NCI-H748 (cell line): ENCODE measurements at regions not wholly inside any gene's neighbourhood (a gene's known extent, or its start where the extent isn't known, plus 50 kb on each side); places are given as distances from the start of the nearest gene placed in this dataset.

Source experiments
- DNase-seq: peaks from one replicate; lab custom pipeline; 2025; ENCODE audit not compliant: unreplicated experiment; lab: John Stamatoyannopoulos, UW

GRCh38 chrX:94041881-94042280 is 367.9 kb downstream of the FAM133A start:
- DNase-seq: no peak

GRCh38 chrX:94045724-94046123 is 371.7 kb downstream of the FAM133A start:
- no peak for DNase-seq

GRCh38 chrX:94051926-94052325 is 377.9 kb downstream of the FAM133A start:
- DNase-seq: no peak

- DNase-seq: no peak
These were observed 379.6 kb downstream of the FAM133A start for GRCh38 chrX:94053575-94053974.

GRCh38 chrX:94057385-94057784 is 383.4 kb downstream of the FAM133A start:
- DNase-seq: no peak

- peak; percentile 3 for DNase-seq
These were observed 384.8 kb downstream of the FAM133A start for GRCh38 chrX:94058728-94059382.

GRCh38 chrX:94065091-94065490 is 391.1 kb downstream of the FAM133A start:
- DNase-seq: no peak

- no peak for DNase-seq
These were observed 415.1 kb downstream of the FAM133A start for GRCh38 chrX:94089149-94089548.

- DNase-seq: no peak
These were observed 423.9 kb downstream of the FAM133A start for GRCh38 chrX:94097868-94098267.

- no peak for DNase-seq
These were observed 434.0 kb downstream of the FAM133A start for GRCh38 chrX:94107981-94108380.

- DNase-seq: no peak
These were observed 440.4 kb downstream of the FAM133A start for GRCh38 chrX:94114362-94114761.

- DNase-seq: no peak
These were observed 447.8 kb downstream of the FAM133A start for GRCh38 chrX:94121799-94122198.

- DNase-seq: no peak
These were observed 449.1 kb downstream of the FAM133A start for GRCh38 chrX:94123062-94123461.

GRCh38 chrX:94162971-94163370 is 489.0 kb downstream of the FAM133A start:
- DNase-seq: no peak

GRCh38 chrX:94178145-94178788 is 504.3 kb downstream of the FAM133A start:
- no peak for DNase-seq

- DNase-seq: no peak
These were observed 530.5 kb downstream of the FAM133A start for GRCh38 chrX:94204524-94204923.

- no peak for DNase-seq
These were observed 542.7 kb downstream of the FAM133A start for GRCh38 chrX:94216738-94217137.

- no peak for DNase-seq
These were observed 578.2 kb downstream of the FAM133A start for GRCh38 chrX:94252211-94252610.

- DNase-seq: no peak
These were observed 582.4 kb downstream of the FAM133A start for GRCh38 chrX:94256396-94256795.

GRCh38 chrX:94265323-94265722 is 591.3 kb downstream of the FAM133A start:
- DNase-seq: no peak

GRCh38 chrX:94288325-94288724 is 614.3 kb downstream of the FAM133A start:
- DNase-seq: no peak

- DNase-seq: no peak
These were observed 615.0 kb downstream of the FAM133A start for GRCh38 chrX:94288972-94289371.

- DNase-seq: no peak
These were observed 628.4 kb downstream of the FAM133A start for GRCh38 chrX:94302446-94302845.
